ENCODE measurements at regions not wholly inside any gene's neighbourhood (a gene's known extent, or its start where the extent isn't known, plus 50 kb on each side); places are given as distances from the start of the nearest gene placed in this dataset.

DNA sequence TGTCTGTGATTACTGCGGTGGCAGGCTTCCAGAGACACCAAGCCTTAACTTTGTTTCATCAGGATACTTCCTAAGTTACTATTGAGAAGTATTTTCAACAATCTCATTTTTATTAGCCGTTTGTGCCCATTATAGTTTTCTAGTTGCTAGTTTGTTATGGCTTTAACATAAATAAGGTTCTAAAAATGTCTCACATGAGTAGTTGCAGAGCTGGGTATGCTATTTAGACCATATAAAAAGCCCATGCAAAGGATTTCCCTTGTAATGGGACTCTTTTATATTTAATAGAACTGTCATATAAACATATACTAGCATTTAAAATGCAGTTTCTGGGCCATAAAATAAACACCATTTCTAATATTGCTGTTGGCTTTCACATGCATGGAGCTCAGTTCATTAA, 205.3 kb upstream of the TCF21 start:
- H3K27ac Mint-ChIP-seq (ENCODE audit: unreplicated experiment): no peak overlapping the region
- H3K9me3 Mint-ChIP-seq (ENCODE audit: low read depth, unreplicated experiment): no peaks in the 10 kb centered on the region
- CTCF ChIA-PET: no interaction called here
- TF ChIP-seq, protein P1, sequence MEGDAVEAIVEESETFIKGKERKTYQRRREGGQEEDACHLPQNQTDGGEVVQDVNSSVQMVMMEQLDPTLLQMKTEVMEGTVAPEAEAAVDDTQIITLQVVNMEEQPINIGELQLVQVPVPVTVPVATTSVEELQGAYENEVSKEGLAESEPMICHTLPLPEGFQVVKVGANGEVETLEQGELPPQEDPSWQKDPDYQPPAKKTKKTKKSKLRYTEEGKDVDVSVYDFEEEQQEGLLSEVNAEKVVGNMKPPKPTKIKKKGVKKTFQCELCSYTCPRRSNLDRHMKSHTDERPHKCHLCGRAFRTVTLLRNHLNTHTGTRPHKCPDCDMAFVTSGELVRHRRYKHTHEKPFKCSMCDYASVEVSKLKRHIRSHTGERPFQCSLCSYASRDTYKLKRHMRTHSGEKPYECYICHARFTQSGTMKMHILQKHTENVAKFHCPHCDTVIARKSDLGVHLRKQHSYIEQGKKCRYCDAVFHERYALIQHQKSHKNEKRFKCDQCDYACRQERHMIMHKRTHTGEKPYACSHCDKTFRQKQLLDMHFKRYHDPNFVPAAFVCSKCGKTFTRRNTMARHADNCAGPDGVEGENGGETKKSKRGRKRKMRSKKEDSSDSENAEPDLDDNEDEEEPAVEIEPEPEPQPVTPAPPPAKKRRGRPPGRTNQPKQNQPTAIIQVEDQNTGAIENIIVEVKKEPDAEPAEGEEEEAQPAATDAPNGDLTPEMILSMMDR (IDR thresholded peaks at IDR 0.05; ENCODE audit: unreplicated experiment): no peak
- DNase-seq: no peak
- no peaks in the 10 kb centered on the region for H3K36me3 Mint-ChIP-seq (ENCODE audit: insufficient read depth, unreplicated experiment)
- H3K4me3 Mint-ChIP-seq (ENCODE audit: low read depth, unreplicated experiment): no peak overlapping the region
- H3K4me1 Mint-ChIP-seq (ENCODE audit: low read depth, unreplicated experiment): no peaks in the 10 kb centered on the region
- H3K27me3 Mint-ChIP-seq (ENCODE audit: unreplicated experiment): no peaks in the 10 kb centered on the region
- intact Hi-C loops (cut with micrococcal nuclease; ENCODE audit: unreplicated experiment): no loop called here
- BruUV-seq (replicated peaks): no TSS peak

DNA sequence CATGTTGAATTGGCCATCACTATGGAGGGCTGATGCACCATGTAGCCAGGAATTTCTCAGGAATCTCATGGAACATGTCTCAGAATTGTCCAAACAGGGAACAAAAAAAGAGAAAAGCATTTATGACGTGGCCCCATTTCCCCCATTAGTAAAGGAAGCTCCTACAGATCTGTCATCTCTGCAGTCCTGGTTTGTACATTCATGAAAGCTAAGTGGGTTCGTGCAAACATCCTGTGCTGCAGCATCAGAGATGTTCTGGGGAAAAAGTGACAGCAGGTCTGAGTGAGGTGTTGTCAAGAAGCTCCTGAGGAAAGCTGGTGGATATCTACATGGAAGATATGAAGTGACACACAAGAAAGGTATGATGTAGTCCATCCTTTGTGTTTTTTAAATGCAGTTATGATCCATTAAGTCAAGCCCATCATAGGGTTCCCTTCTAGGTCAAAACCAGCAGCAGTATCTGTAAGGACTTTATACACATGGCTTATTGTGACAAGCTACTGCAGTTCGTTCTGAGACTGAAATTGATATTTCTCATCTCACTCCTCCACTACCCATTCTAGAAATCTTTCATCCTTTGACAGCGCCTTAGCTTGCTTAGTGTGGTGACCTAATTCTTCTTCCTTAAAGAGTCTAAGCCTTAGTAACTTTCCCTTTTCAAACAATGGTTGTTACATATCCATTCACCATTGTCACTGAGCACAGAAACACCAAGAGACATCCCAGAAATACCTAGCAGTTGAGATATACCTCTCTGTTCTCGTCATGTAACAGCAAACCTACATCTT, 200.0 kb upstream of the TCF21 start:
- CTCF ChIA-PET: no interaction called here

DNA sequence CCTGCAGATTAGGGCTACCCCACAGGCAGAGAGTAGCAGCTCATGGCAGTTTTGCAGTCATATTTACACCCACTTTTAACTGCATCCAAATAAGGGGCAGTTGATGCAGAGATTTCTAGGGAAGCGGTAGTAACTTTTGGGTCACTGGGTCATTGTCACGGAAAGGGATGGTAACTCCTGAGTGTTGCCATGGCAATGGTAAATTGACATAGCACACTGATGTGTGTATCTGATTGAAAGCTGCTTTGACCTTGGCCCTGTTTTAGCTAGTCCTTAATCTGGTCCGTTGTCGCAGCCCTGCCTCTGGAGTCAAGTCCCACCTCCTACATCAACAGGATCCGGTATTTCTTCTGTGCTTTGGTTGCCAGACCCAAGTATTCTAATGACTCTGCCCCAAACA, 199.1 kb upstream of the TCF21 start:
- CTCF ChIA-PET: no interaction called here
- no peaks in the 10 kb centered on the region for H3K9me3 Mint-ChIP-seq (ENCODE audit: low read depth, unreplicated experiment)
- H3K4me3 Mint-ChIP-seq (ENCODE audit: low read depth, unreplicated experiment): no peak overlapping the region
- no peaks in the 10 kb centered on the region for H3K27me3 Mint-ChIP-seq (ENCODE audit: unreplicated experiment)
- no peaks in the 10 kb centered on the region for H3K4me1 Mint-ChIP-seq (ENCODE audit: low read depth, unreplicated experiment)
- TF ChIP-seq, protein P1 (IDR thresholded peaks at IDR 0.05; ENCODE audit: unreplicated experiment): no peak
- H3K27ac Mint-ChIP-seq (ENCODE audit: unreplicated experiment): no peak overlapping the region
- no peak for DNase-seq
- H3K36me3 Mint-ChIP-seq (ENCODE audit: insufficient read depth, unreplicated experiment): no peaks in the 10 kb centered on the region
- BruUV-seq (replicated peaks): no TSS peak
- intact Hi-C loops (cut with micrococcal nuclease; ENCODE audit: unreplicated experiment): no loop called here

More for the DNA sequence above, 200.0 kb upstream of the TCF21 start:
- Mint-ChIP-seq H3K4me1 (ENCODE audit: low read depth, unreplicated experiment) (no peaks in the 10 kb centered on the region), H3K36me3 (ENCODE audit: insufficient read depth, unreplicated experiment) (no peaks in the 10 kb centered on the region), H3K27ac (ENCODE audit: unreplicated experiment) (no peak overlapping the region), H3K27me3 (ENCODE audit: unreplicated experiment) (no peaks in the 10 kb centered on the region), H3K4me3 (ENCODE audit: low read depth, unreplicated experiment) (no peak overlapping the region), H3K9me3 (ENCODE audit: low read depth, unreplicated experiment) (no peaks in the 10 kb centered on the region)
- DNase-seq: no peak
- intact Hi-C loops (cut with micrococcal nuclease; ENCODE audit: unreplicated experiment): no loop called here
- TF ChIP-seq, protein P1 (IDR thresholded peaks at IDR 0.05; ENCODE audit: unreplicated experiment): no peak
- BruUV-seq (replicated peaks): no TSS peak

DNA sequence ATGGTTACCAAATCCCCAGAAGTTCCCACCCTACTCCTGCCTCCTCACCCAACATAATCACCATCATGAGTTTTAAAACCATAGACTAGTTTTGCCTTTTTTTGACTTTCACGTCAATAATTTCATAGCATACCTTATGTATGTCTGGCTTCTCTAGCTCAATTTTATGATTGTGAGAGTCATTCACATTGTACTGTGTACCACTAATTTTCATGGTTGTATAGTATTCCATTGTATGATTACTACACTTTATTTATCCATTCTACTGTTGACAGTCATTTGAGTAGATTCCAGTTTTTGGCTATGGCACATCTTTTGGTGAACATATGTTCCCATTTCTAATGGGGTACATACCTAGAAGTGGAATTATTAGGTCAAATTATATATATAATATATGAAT, 195.3 kb upstream of the TCF21 start:
- BruUV-seq (replicated peaks): no TSS peak
- intact Hi-C loops (cut with micrococcal nuclease; ENCODE audit: unreplicated experiment): no loop called here
- no peak for DNase-seq
- Mint-ChIP-seq H3K4me3 (ENCODE audit: low read depth, unreplicated experiment) (no peak overlapping the region), H3K27ac (ENCODE audit: unreplicated experiment) (no peak overlapping the region), H3K4me1 (ENCODE audit: low read depth, unreplicated experiment) (no peaks in the 10 kb centered on the region), H3K9me3 (ENCODE audit: low read depth, unreplicated experiment) (no peaks in the 10 kb centered on the region), H3K36me3 (ENCODE audit: insufficient read depth, unreplicated experiment) (no peaks in the 10 kb centered on the region), H3K27me3 (ENCODE audit: unreplicated experiment) (no peaks in the 10 kb centered on the region)
- CTCF ChIA-PET: no interaction called here
- TF ChIP-seq, protein P1 (IDR thresholded peaks at IDR 0.05; ENCODE audit: unreplicated experiment): no peak

Measured in Calu3 (cell line).